ENCODE measurements at regions not wholly inside any gene's neighbourhood (a gene's known extent, or its start where the extent isn't known, plus 50 kb on each side); places are given as distances from the start of the nearest gene placed in this dataset.

- no peak for DNase-seq (ENCODE audit: low read depth in 4 of 4, low spot score in 1 of 4)
Observed at GRCh38 chr13:63690672-63691071, 2275.0 kb upstream of the PCDH20 start.

GRCh38 chr13:63684822-63685221 lies 2269.2 kb upstream of the PCDH20 start:
- no peak for DNase-seq (ENCODE audit: low read depth in 4 of 4, low spot score in 1 of 4)

- DNase-seq (ENCODE audit: low read depth in 4 of 4, low spot score in 1 of 4), result no peak
Observed at GRCh38 chr13:63680704-63681103, 2265.1 kb upstream of the PCDH20 start.

GRCh38 chr13:63671296-63671695 lies 2255.6 kb upstream of the PCDH20 start:
- no peak for DNase-seq (ENCODE audit: low read depth in 4 of 4, low spot score in 1 of 4)

- DNase-seq (ENCODE audit: low read depth in 4 of 4, low spot score in 1 of 4), result no peak
Observed at GRCh38 chr13:63651394-63651793, 2235.7 kb upstream of the PCDH20 start.

- DNase-seq (ENCODE audit: low read depth in 4 of 4, low spot score in 1 of 4), result no peak
Observed at GRCh38 chr13:63643543-63643942, 2227.9 kb upstream of the PCDH20 start.

GRCh38 chr13:63636316-63636993 lies 2220.8 kb upstream of the PCDH20 start:
- DNase-seq (ENCODE audit: low read depth in 4 of 4, low spot score in 1 of 4), result no peak

GRCh38 chr13:63632321-63632720 lies 2216.7 kb upstream of the PCDH20 start:
- no peak for DNase-seq (ENCODE audit: low read depth in 4 of 4, low spot score in 1 of 4)

GRCh38 chr13:63631006-63631405 lies 2215.4 kb upstream of the PCDH20 start:
- DNase-seq (ENCODE audit: low read depth in 4 of 4, low spot score in 1 of 4), result no peak

GRCh38 chr13:63629591-63629990 lies 2213.9 kb upstream of the PCDH20 start:
- DNase-seq (ENCODE audit: low read depth in 4 of 4, low spot score in 1 of 4), result no peak

GRCh38 chr13:63628310-63628709 lies 2212.7 kb upstream of the PCDH20 start:
- DNase-seq (ENCODE audit: low read depth in 4 of 4, low spot score in 1 of 4), result no peak

- DNase-seq (ENCODE audit: low read depth in 4 of 4, low spot score in 1 of 4), result no peak
Observed at GRCh38 chr13:63625869-63626268, 2210.2 kb upstream of the PCDH20 start.

- DNase-seq (ENCODE audit: low read depth in 4 of 4, low spot score in 1 of 4), result no peak
Observed at GRCh38 chr13:63614874-63615612, 2199.4 kb upstream of the PCDH20 start.

GRCh38 chr13:63607153-63607552 lies 2191.5 kb upstream of the PCDH20 start:
- no peak for DNase-seq (ENCODE audit: low read depth in 4 of 4, low spot score in 1 of 4)

- no peak for DNase-seq (ENCODE audit: low read depth in 4 of 4, low spot score in 1 of 4)
Observed at GRCh38 chr13:63605962-63606361, 2190.3 kb upstream of the PCDH20 start.

GRCh38 chr13:63605403-63605802 lies 2189.8 kb upstream of the PCDH20 start:
- DNase-seq (ENCODE audit: low read depth in 4 of 4, low spot score in 1 of 4), result no peak

GRCh38 chr13:63595811-63596210 lies 2180.2 kb upstream of the PCDH20 start:
- no peak for DNase-seq (ENCODE audit: low read depth in 4 of 4, low spot score in 1 of 4)

GRCh38 chr13:63586467-63586866 lies 2170.8 kb upstream of the PCDH20 start:
- DNase-seq (ENCODE audit: low read depth in 4 of 4, low spot score in 1 of 4), result no peak

- DNase-seq (ENCODE audit: low read depth in 4 of 4, low spot score in 1 of 4), result no peak
Observed at GRCh38 chr13:63578796-63579195, 2163.1 kb upstream of the PCDH20 start.

- no peak for DNase-seq (ENCODE audit: low read depth in 4 of 4, low spot score in 1 of 4)
Observed at GRCh38 chr13:63567031-63567430, 2151.4 kb upstream of the PCDH20 start.

GRCh38 chr13:63554157-63554556 lies 2138.5 kb upstream of the PCDH20 start:
- no peak for DNase-seq (ENCODE audit: low read depth in 4 of 4, low spot score in 1 of 4)

GRCh38 chr13:63551731-63552130 lies 2136.1 kb upstream of the PCDH20 start:
- no peak for DNase-seq (ENCODE audit: low read depth in 4 of 4, low spot score in 1 of 4)

GRCh38 chr13:63546524-63546923 lies 2130.9 kb upstream of the PCDH20 start:
- no peak for DNase-seq (ENCODE audit: low read depth in 4 of 4, low spot score in 1 of 4)
